GM23338 (cell line): ENCODE measurements at regions not wholly inside any gene's neighbourhood (a gene's known extent, or its start where the extent isn't known, plus 50 kb on each side); places are given as distances from the start of the nearest gene placed in this dataset.

Experiments used
- ATAC-seq: fragments of 200-7000 bp; cut with Tn5 transposase; 3 replicates; pipeline ENCODE4 v1.9.1; 2020
- DNase-seq: peaks from one replicate; pipeline ENCODE4 v3.0.0-alpha.2; 2015; ENCODE audit warnings: low spot score
- H2AFZ ChIP-seq: fragments of 200-600 bp; sonication (generic); 2 replicates; pipeline ENCODE4 v1.8.0; 2016; ENCODE audit warnings: antibody characterized with exemption, mild to moderate bottlenecking, moderate library complexity
- H3F3A ChIP-seq: fragments of 200-600 bp; sonication (generic); replicated peaks from 2 replicates; pipeline ENCODE4 v1.8.0; 2017; ENCODE audit warnings: antibody characterized with exemption, mixed run types, low read depth
- H3K27ac ChIP-seq: fragments of 200-600 bp; sonication (generic); 2 replicates; pipeline ENCODE4 v1.6.1; 2016; ENCODE audit warnings: low read depth
- H3K27me3 ChIP-seq: fragments of 200-600 bp; sonication (generic); 2 replicates; pipeline ENCODE4 v1.8.0; 2016; ENCODE audit warnings: mild to moderate bottlenecking, mixed run types, moderate library complexity; ENCODE audit not compliant: insufficient read depth
- H3K36me3 ChIP-seq: fragments of 200-600 bp; sonication (generic); 2 replicates; pipeline ENCODE4 v1.8.0; 2016; ENCODE audit warnings: mild to moderate bottlenecking; ENCODE audit not compliant: insufficient read depth
- H3K4me1 ChIP-seq: fragments of 200-600 bp; sonication (generic); 2 replicates; pipeline ENCODE4 v1.8.0; 2016; ENCODE audit warnings: mild to moderate bottlenecking, moderate library complexity; ENCODE audit not compliant: insufficient read depth
- H3K4me2 ChIP-seq: fragments of 200-600 bp; sonication (generic); 2 replicates; pipeline ENCODE4 v1.7.1; 2017; ENCODE audit warnings: mixed run types
- H3K4me3 ChIP-seq: fragments of 200-600 bp; sonication (generic); 2 replicates; pipeline ENCODE4 v1.6.1; 2016; ENCODE audit warnings: mixed run types
- H3K79me2 ChIP-seq: fragments of 200-600 bp; sonication (generic); replicated peaks from 2 replicates; pipeline ENCODE4 v1.8.0; 2017; ENCODE audit warnings: mild to moderate bottlenecking; ENCODE audit not compliant: insufficient read depth
- H3K9me2 ChIP-seq: fragments of 200-600 bp; sonication (generic); 2 replicates; pipeline ENCODE4 v1.8.0; 2017; ENCODE audit not compliant: insufficient read depth
- H4K20me1 ChIP-seq: fragments of 200-600 bp; sonication (generic); replicated peaks from 2 replicates; pipeline ENCODE4 v1.8.0; 2017; ENCODE audit warnings: mild to moderate bottlenecking; ENCODE audit not compliant: insufficient read depth
- H3K27ac Mint-ChIP-seq: 2 replicates; pipeline ENCODE4 v1.8.0; 2020; ENCODE audit warnings: inconsistent platforms, mild to moderate bottlenecking, moderate library complexity, mixed read lengths
- H3K27me3 Mint-ChIP-seq: 3 replicates; pipeline ENCODE4 v1.8.0; 2022; ENCODE audit warnings: low read depth, mild to moderate bottlenecking, moderate library complexity, mixed read lengths, inconsistent platforms; ENCODE audit not compliant: insufficient read depth, poor library complexity
- H3K36me3 Mint-ChIP-seq: 3 replicates; pipeline ENCODE4 v1.8.0; 2021; ENCODE audit warnings: low read depth, mild to moderate bottlenecking, inconsistent platforms, moderate library complexity, mixed read lengths
- H3K4me1 Mint-ChIP-seq: 3 replicates; pipeline ENCODE4 v1.8.0; 2020; ENCODE audit warnings: mild to moderate bottlenecking, inconsistent platforms, mixed read lengths
- H3K4me3 Mint-ChIP-seq: 3 replicates; pipeline ENCODE4 v1.8.0; 2021; ENCODE audit warnings: moderate library complexity, mild to moderate bottlenecking, inconsistent platforms, mixed read lengths
- H3K9me3 Mint-ChIP-seq: 3 replicates; pipeline ENCODE4 v1.8.0; 2020; ENCODE audit warnings: moderate library complexity, mild to moderate bottlenecking, inconsistent platforms, mixed read lengths
- CREB1 ChIP-seq: fragments of 250-450 bp; sonication (Bioruptor Pico); IDR thresholded peaks from 2 replicates; pipeline ENCODE4 v1.5.0; 2020; ENCODE audit warnings: low read depth, mild to moderate bottlenecking, moderate library complexity
- CTCF ChIP-seq, 2 experiments: fragments of 200-600 bp in 1 of 2; sonication (generic) in 1 of 2; conservative IDR thresholded peaks; 2 replicates each; pipeline versions ENCODE4 v1.5.1 to v1.6.1; 2016 to 2017; ENCODE audit warnings: antibody characterized with exemption in 2 of 2, low read depth in 2 of 2, mild to moderate bottlenecking in 2 of 2, moderate library complexity in 1 of 2
- ETS1 ChIP-seq: IDR thresholded peaks from 2 replicates; pipeline ENCODE4 v1.6.1; 2016; ENCODE audit warnings: antibody characterized with exemption
- EZH2 ChIP-seq: fragments of 200-600 bp; sonication (generic); IDR thresholded peaks from one replicate; pipeline ENCODE4 v1.8.0; 2017; ENCODE audit warnings: antibody characterized with exemption, mild to moderate bottlenecking, low read depth; ENCODE audit not compliant: unreplicated experiment
- JUNB ChIP-seq: IDR thresholded peaks from one replicate; pipeline ENCODE4 v1.6.1; 2016; ENCODE audit warnings: antibody characterized with exemption; ENCODE audit not compliant: unreplicated experiment
- NANOG ChIP-seq: IDR thresholded peaks from 2 replicates; pipeline ENCODE4 v1.6.1; 2016; ENCODE audit warnings: antibody characterized with exemption, borderline replicate concordance
- POLR2AphosphoS5 ChIP-seq: IDR thresholded peaks from 2 replicates; pipeline ENCODE4 v1.6.1; 2016; ENCODE audit warnings: antibody characterized with exemption, low read depth
- REST ChIP-seq: IDR thresholded peaks from one replicate; pipeline ENCODE4 v1.6.1; 2018; ENCODE audit warnings: antibody characterized with exemption; ENCODE audit not compliant: unreplicated experiment
- ZNF114 ChIP-seq: fragments of 250-450 bp; sonication (Bioruptor Pico); IDR thresholded peaks from 2 replicates; pipeline ENCODE4 v1.5.0; 2020; ENCODE audit warnings: mild to moderate bottlenecking, moderate library complexity
- ZNF331 ChIP-seq: fragments of 250-450 bp; sonication (Bioruptor Pico); IDR thresholded peaks from 2 replicates; pipeline ENCODE4 v1.5.0; 2020; ENCODE audit warnings: low read depth, mild to moderate bottlenecking, moderate library complexity
- ZNF462 ChIP-seq: fragments of 250-450 bp; sonication (Bioruptor Pico); IDR thresholded peaks from 2 replicates; pipeline ENCODE4 v1.5.0; 2020; ENCODE audit warnings: mild to moderate bottlenecking, moderate library complexity

- Histone ChIP-seq H3K4me2 (no peak overlapping the region), H4K20me1 (no peaks in the 10 kb centered on the region), H3K36me3 (no peaks in the 10 kb centered on the region), H3K9me2 (no peaks in the 10 kb centered on the region; the same call in 1 of the 2 replicates), H3K4me1 (no peaks in the 10 kb centered on the region), H3K27ac (no peak overlapping the region), H3F3A (no peaks in the 10 kb centered on the region), H3K27me3 (no peaks in the 10 kb centered on the region), H2AFZ (no peak overlapping the region), H3K4me3 (no peak overlapping the region), H3K79me2 (no peaks in the 10 kb centered on the region)
- no peaks in the 10 kb centered on the region for H3K27me3 Mint-ChIP-seq
- no peak overlapping the region for H3K4me3 Mint-ChIP-seq
- no peaks in the 10 kb centered on the region for H3K9me3 Mint-ChIP-seq
- no peak for ATAC-seq
- H3K4me1 Mint-ChIP-seq: no peaks in the 10 kb centered on the region
- TF ChIP-seq ETS1 (no peak), NANOG (no peak), REST (no peak), EZH2 (no peak), CREB1 (CRISPR knock-in tag) (no peak), ZNF462 (CRISPR knock-in tag) (no peak), JUNB (no peak), POLR2AphosphoS5 (no peak), ZNF331 (CRISPR knock-in tag) (no peak), ZNF114 (CRISPR knock-in tag) (no peak), CTCF (conservative IDR thresholded peaks at IDR 0.05; ENCODE audit: low read depth in 2 of 2) (no peak)
- H3K27ac Mint-ChIP-seq: no peak overlapping the region
- H3K36me3 Mint-ChIP-seq: no peaks in the 10 kb centered on the region
- DNase-seq: no peak
Measured at GRCh38 chr12:87794854-87795253, 234.3 kb downstream of the C12orf50 start.
